Non-pigmented ciliary epithelial cell (primary cell): ENCODE measurements at regions not wholly inside any gene's neighbourhood (a gene's known extent, or its start where the extent isn't known, plus 50 kb on each side); places are given as distances from the start of the nearest gene placed in this dataset.

Experiments used
- DNase-seq: peaks from one replicate; pipeline ENCODE4 v3.0.0-alpha.2; 2010; ENCODE audit warnings: low read depth

- DNase-seq, result no peak
These were observed 613.1 kb upstream of the PKN2 start for GRCh38 chr1:88070956-88071355.

GRCh38 chr1:88074661-88075060, 609.4 kb upstream of the PKN2 start:
- no peak for DNase-seq

GRCh38 chr1:88075813-88076212, 608.3 kb upstream of the PKN2 start:
- DNase-seq, result no peak

- no peak for DNase-seq
These were observed 605.0 kb upstream of the PKN2 start for GRCh38 chr1:88079036-88079435.

GRCh38 chr1:88080875-88081274, 603.2 kb upstream of the PKN2 start:
- no peak for DNase-seq

- no peak for DNase-seq
These were observed 595.6 kb upstream of the PKN2 start for GRCh38 chr1:88088481-88088880.

GRCh38 chr1:88089961-88090360, 594.1 kb upstream of the PKN2 start:
- no peak for DNase-seq

- no peak for DNase-seq
These were observed 585.2 kb upstream of the PKN2 start for GRCh38 chr1:88098881-88099280.

- no peak for DNase-seq
These were observed 583.0 kb upstream of the PKN2 start for GRCh38 chr1:88101041-88101440.

- no peak for DNase-seq
These were observed 579.8 kb upstream of the PKN2 start for GRCh38 chr1:88104236-88104635.

- no peak for DNase-seq
These were observed 579.2 kb upstream of the PKN2 start for GRCh38 chr1:88104886-88105285.

GRCh38 chr1:88111816-88112215, 572.3 kb upstream of the PKN2 start:
- DNase-seq, result no peak

GRCh38 chr1:88117597-88117996, 566.5 kb upstream of the PKN2 start:
- DNase-seq, result no peak

GRCh38 chr1:88118176-88118845, 565.8 kb upstream of the PKN2 start:
- no peak for DNase-seq

- DNase-seq, result no peak
These were observed 559.5 kb upstream of the PKN2 start for GRCh38 chr1:88124614-88125013.

GRCh38 chr1:88126467-88126866, 557.6 kb upstream of the PKN2 start:
- no peak for DNase-seq

- DNase-seq, result no peak
These were observed 550.1 kb upstream of the PKN2 start for GRCh38 chr1:88133991-88134390.

GRCh38 chr1:88134983-88135921, 548.8 kb upstream of the PKN2 start:
- DNase-seq, result no peak

- no peak for DNase-seq
These were observed 544.4 kb upstream of the PKN2 start for GRCh38 chr1:88139633-88140032.

GRCh38 chr1:88140325-88140724, 543.7 kb upstream of the PKN2 start:
- no peak for DNase-seq

GRCh38 chr1:88141499-88142074, 542.5 kb upstream of the PKN2 start:
- DNase-seq, result no peak

GRCh38 chr1:88145752-88146151, 538.3 kb upstream of the PKN2 start:
- no peak for DNase-seq

GRCh38 chr1:88149686-88150085, 534.4 kb upstream of the PKN2 start:
- DNase-seq, result no peak
